Osteocyte (in vitro differentiated cells): ENCODE measurements at regions not wholly inside any gene's neighbourhood (a gene's known extent, or its start where the extent isn't known, plus 50 kb on each side); places are given as distances from the start of the nearest gene placed in this dataset.

ENCODE experiments used
- DNase-seq: peaks from one replicate; pipeline ENCODE4 v3.0.0; 2021; ENCODE audit warnings: mixed read lengths; ENCODE audit not compliant: unreplicated experiment; ENCODE audit errors: extremely low spot score
- H3K27ac Mint-ChIP-seq: one replicate; pipeline ENCODE4 v1.8.0; 2021; ENCODE audit warnings: mild to moderate bottlenecking, mixed read lengths; ENCODE audit not compliant: unreplicated experiment
- H3K27me3 Mint-ChIP-seq: one replicate; pipeline ENCODE4 v1.8.0; 2021; ENCODE audit warnings: mixed read lengths; ENCODE audit not compliant: unreplicated experiment
- H3K36me3 Mint-ChIP-seq: one replicate; pipeline ENCODE4 v1.8.0; 2021; ENCODE audit warnings: mixed read lengths; ENCODE audit not compliant: unreplicated experiment
- H3K4me1 Mint-ChIP-seq: one replicate; pipeline ENCODE4 v1.8.0; 2021; ENCODE audit warnings: mixed read lengths; ENCODE audit not compliant: unreplicated experiment
- H3K4me3 Mint-ChIP-seq: one replicate; pipeline ENCODE4 v1.8.0; 2021; ENCODE audit warnings: mild to moderate bottlenecking, moderate library complexity, mixed read lengths; ENCODE audit not compliant: unreplicated experiment
- H3K9me3 Mint-ChIP-seq: one replicate; pipeline ENCODE4 v1.8.0; 2021; ENCODE audit warnings: mixed read lengths; ENCODE audit not compliant: unreplicated experiment
- TF ChIP-seq, protein P1 (sequence below): fragments of 200-600 bp; sonication (generic); IDR thresholded peaks from 2 replicates; pipeline ENCODE4 v1.5.0; 2021; ENCODE audit warnings: antibody characterized with exemption, mild to moderate bottlenecking, moderate library complexity

DNA sequence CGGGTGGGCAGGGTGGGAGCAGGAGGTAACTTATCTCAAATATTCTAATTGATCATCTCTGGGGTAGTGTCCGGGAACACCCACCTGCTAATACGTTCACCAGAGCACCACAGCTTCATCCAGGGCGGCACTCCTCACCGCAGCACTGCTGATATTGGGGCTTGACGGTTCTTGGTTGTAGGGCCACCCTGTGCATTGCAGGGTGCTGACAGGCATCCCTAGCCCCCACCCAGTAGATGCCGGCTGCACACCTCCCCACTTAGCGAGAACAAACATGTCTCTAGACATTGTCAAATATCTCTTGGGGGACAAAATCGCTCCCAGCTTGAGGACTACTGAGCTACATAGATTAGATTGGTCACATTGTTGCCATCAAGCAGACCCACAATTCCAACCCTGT, 73.9 kb upstream of the WASF3 start:
- Mint-ChIP-seq H3K27ac (no peak overlapping the region), H3K4me3 (no peak overlapping the region), H3K27me3 (no peaks in the 10 kb centered on the region), H3K4me1 (no peaks in the 10 kb centered on the region), H3K36me3 (no peaks in the 10 kb centered on the region), H3K9me3 (no peaks in the 10 kb centered on the region)
- TF ChIP-seq, protein P1, sequence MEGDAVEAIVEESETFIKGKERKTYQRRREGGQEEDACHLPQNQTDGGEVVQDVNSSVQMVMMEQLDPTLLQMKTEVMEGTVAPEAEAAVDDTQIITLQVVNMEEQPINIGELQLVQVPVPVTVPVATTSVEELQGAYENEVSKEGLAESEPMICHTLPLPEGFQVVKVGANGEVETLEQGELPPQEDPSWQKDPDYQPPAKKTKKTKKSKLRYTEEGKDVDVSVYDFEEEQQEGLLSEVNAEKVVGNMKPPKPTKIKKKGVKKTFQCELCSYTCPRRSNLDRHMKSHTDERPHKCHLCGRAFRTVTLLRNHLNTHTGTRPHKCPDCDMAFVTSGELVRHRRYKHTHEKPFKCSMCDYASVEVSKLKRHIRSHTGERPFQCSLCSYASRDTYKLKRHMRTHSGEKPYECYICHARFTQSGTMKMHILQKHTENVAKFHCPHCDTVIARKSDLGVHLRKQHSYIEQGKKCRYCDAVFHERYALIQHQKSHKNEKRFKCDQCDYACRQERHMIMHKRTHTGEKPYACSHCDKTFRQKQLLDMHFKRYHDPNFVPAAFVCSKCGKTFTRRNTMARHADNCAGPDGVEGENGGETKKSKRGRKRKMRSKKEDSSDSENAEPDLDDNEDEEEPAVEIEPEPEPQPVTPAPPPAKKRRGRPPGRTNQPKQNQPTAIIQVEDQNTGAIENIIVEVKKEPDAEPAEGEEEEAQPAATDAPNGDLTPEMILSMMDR, result no peak
- no peak for DNase-seq

DNA sequence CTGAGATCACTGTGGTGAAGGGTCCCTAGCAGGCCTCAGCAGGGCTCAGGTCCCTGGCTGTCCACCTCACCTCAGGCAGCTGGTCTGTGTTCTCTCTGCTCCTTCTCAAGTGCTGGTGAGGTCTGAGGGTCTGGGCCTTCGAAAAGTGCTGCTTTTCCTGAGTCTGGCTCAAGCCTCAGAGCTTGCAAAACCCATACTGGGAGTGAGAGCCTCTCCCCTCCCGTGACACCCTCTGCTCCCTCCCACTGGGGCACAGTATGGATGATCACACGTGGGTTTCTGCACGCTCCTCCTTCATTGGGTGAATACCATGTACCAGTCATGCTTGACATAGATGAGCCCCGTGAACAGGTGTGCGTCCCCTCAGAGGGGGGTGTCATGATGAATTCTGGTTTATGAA, 73.3 kb upstream of the WASF3 start:
- Mint-ChIP-seq H3K27ac (no peak overlapping the region), H3K9me3 (no peaks in the 10 kb centered on the region), H3K4me3 (no peak overlapping the region), H3K27me3 (peaks cover 1% of the 10 kb centered on the region), H3K36me3 (no peaks in the 10 kb centered on the region), H3K4me1 (no peaks in the 10 kb centered on the region)
- TF ChIP-seq, protein P1, result no peak
- no peak for DNase-seq

DNA sequence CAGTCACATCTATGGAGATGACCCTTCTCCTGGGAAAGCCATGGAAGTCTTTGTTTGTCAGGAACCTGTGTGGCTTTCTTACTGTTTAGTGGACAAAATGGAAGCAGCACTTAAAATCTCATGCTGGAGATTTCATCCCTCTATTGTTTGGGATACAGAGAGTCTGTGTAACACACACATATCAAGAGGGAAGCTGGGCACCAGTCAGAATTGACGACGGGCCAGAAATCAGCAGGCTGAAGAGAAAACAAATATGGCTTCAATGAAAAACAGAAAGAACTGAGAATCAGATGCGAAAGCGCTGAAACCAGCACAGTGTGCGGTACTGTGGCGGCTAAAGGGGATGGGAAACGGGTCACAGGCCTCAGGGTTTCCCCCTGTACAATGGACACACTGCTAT, 72.2 kb upstream of the WASF3 start:
- DNase-seq, result no peak
- TF ChIP-seq, protein P1, result no peak
- Mint-ChIP-seq H3K27me3 (peaks cover 3% of the 10 kb centered on the region), H3K4me1 (no peaks in the 10 kb centered on the region), H3K36me3 (no peaks in the 10 kb centered on the region), H3K4me3 (no peak overlapping the region), H3K27ac (no peak overlapping the region), H3K9me3 (no peaks in the 10 kb centered on the region)

DNA sequence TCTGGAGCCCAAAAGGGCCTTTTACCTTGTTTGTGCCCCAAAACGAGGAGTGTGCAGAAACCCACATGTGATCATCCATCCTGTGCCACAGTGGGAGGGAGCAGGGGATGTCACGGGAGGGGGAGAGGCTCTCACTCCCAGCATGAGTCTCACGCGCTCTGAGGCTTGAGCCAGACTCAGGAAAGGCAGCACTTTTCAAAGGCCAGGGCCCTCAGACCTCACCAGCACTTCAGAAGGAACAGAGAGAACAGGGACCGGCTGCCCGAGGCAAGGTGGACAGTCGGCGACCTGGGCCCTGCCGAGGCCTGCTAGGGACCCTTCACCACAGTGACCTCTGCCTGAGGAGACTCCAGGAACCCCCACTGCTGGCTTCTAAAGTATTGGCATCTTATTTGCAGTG, 71.7 kb upstream of the WASF3 start:
- no peak overlapping the region for H3K4me3 Mint-ChIP-seq
- no peaks in the 10 kb centered on the region for H3K9me3 Mint-ChIP-seq
- no peaks in the 10 kb centered on the region for H3K4me1 Mint-ChIP-seq
- H3K36me3 Mint-ChIP-seq, result no peaks in the 10 kb centered on the region
- TF ChIP-seq, protein P1, result no peak
- no peak for DNase-seq
- H3K27me3 Mint-ChIP-seq, result peaks cover 6% of the 10 kb centered on the region
- H3K27ac Mint-ChIP-seq, result no peak overlapping the region

DNA sequence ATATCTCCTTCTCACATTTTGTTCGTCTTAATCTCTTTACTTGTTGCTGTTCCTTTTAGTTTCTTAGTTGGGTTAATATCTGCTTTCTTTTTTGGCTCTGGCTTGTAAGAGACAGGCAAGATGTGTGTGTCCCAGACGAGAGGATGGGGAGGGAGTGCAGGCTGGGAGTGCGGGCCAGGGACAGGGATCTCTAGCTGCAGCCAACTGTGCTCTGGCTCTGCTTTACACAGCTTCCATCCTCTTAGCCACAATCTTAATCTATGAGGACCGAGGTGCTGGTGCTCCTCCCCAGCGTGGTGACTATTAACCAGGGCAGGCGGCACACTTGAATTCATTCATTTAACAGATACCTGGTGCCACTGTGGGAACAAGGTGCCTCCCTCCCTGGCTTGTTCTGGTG, 70.9 kb upstream of the WASF3 start:
- no peak for DNase-seq
- no peak overlapping the region for H3K4me3 Mint-ChIP-seq
- no peak overlapping the region for H3K27ac Mint-ChIP-seq
- no peaks in the 10 kb centered on the region for H3K36me3 Mint-ChIP-seq
- H3K9me3 Mint-ChIP-seq, result no peaks in the 10 kb centered on the region
- no peaks in the 10 kb centered on the region for H3K4me1 Mint-ChIP-seq
- peaks cover 8% of the 10 kb centered on the region for H3K27me3 Mint-ChIP-seq
- TF ChIP-seq, protein P1, result no peak
